Sigmoid colon (tissue), 6 donors: ENCODE measurements at regions not wholly inside any gene's neighbourhood (a gene's known extent, or its start where the extent isn't known, plus 50 kb on each side); places are given as distances from the start of the nearest gene placed in this dataset.

ENCODE experiments used
- DNase-seq: peaks from one replicate; pipeline ENCODE4 v3.0.0-alpha.2; 2019
- H3K27ac ChIP-seq, 4 donors: fragments of 200-600 bp; sonication (generic); one replicate each; pipeline ENCODE4 v1.5.1; 2016 to 2019; ENCODE audit warnings: mild to moderate bottlenecking in 1 of 4
- H3K27me3 ChIP-seq, 3 donors: fragments of 200-600 bp; sonication (generic); one replicate each; pipeline ENCODE4 v1.5.1; 2019; ENCODE audit warnings: mild to moderate bottlenecking in 1 of 3
- H3K36me3 ChIP-seq, 4 donors: fragments of 200-600 bp; sonication (generic); one replicate each; pipeline ENCODE4 v1.5.1; 2016 to 2019
- H3K4me1 ChIP-seq, 4 donors: fragments of 200-600 bp; sonication (generic); one replicate each; pipeline ENCODE4 v1.5.1; 2017 to 2019
- H3K4me3 ChIP-seq, 4 donors: fragments of 200-600 bp; sonication (generic); one replicate each; pipeline ENCODE4 v1.5.1; 2017 to 2019; ENCODE audit warnings: mild to moderate bottlenecking in 2 of 4, moderate library complexity in 1 of 4
- H3K9me3 ChIP-seq, 4 donors: fragments of 200-600 bp in 3 of 4; sonication (generic) in 3 of 4; one replicate each; pipeline versions ENCODE4 v1.5.1 to v1.6.1; 2013 to 2019
- EP300 ChIP-seq, 4 donors: sonication (generic); formaldehyde crosslinking; IDR thresholded peaks; one replicate each; pipeline ENCODE4 v1.6.1; 2017; ENCODE audit warnings: antibody characterized with exemption in 4 of 4
- POLR2A ChIP-seq, 2 donors: fragments of 450-650 bp; IDR thresholded peaks; one replicate each; pipeline ENCODE4 v1.6.1; 2016; ENCODE audit warnings: antibody characterized with exemption in 2 of 2, mild to moderate bottlenecking in 2 of 2, moderate library complexity in 2 of 2
- POLR2AphosphoS5 ChIP-seq, 4 donors: sonication (generic); formaldehyde crosslinking; IDR thresholded peaks; one replicate each; pipeline ENCODE4 v1.6.1; 2017; ENCODE audit warnings: antibody characterized with exemption in 4 of 4
- WGBS, 2 donors: extraction: QIAGEN DNeasy Blood & Tissue Kit; methylation state at CpG; one replicate each; pipeline ENCODE4 v1.1.7; 2013; 5-methylcytosine and 5-hydroxymethylcytosine counted together
- intact Hi-C: fragments of 100-400 bp; cut with DNase I; formaldehyde crosslinking; loops from one replicate; pipeline ENCODE4 v1.15.1; 2023
- TF ChIP-seq, protein P1 (sequence below), 4 experiments: fragments of 450-650 bp in 3 of 4; fragments of 200-600 bp in 1 of 4; IDR thresholded peaks; one replicate each; pipeline ENCODE4 v1.5.1; 2016 to 2019; ENCODE audit warnings: antibody characterized with exemption in 4 of 4, mild to moderate bottlenecking in 3 of 4, moderate library complexity in 2 of 4
- donor health status: healthy with polysubstance abuse.
- donor health status: healthy.

DNA sequence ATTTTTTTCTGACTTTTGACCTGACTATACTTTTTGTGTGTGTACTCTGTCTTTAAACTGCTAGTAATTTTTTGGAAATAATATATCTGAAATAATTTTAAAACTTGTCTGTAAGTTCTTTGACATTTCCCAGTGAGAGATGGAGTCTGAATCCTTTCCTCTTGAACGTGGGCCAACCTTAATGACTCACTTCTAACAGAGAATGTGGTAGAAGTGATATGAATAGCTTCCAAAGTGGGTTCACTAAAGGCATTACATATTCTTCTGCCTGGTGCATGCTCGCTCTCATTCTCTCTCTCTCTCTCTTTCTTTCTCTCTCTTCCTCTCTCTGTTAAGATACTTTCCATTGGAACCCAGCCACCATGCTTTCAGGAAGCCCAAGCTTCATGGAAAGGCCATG, 108.7 kb upstream of the FERMT1 start:
- H3K9me3 ChIP-seq = no peaks in the 10 kb centered on the region
- H3K27me3 ChIP-seq = no peaks in the 10 kb centered on the region
- no peaks in the 10 kb centered on the region for H3K36me3 ChIP-seq
- H3K27ac ChIP-seq = no peak overlapping the region
- H3K4me1 ChIP-seq = no peaks in the 10 kb centered on the region
- TF ChIP-seq POLR2AphosphoS5 (IDR thresholded peaks at IDR 0.05) = no peak
- TF ChIP-seq, protein P1, sequence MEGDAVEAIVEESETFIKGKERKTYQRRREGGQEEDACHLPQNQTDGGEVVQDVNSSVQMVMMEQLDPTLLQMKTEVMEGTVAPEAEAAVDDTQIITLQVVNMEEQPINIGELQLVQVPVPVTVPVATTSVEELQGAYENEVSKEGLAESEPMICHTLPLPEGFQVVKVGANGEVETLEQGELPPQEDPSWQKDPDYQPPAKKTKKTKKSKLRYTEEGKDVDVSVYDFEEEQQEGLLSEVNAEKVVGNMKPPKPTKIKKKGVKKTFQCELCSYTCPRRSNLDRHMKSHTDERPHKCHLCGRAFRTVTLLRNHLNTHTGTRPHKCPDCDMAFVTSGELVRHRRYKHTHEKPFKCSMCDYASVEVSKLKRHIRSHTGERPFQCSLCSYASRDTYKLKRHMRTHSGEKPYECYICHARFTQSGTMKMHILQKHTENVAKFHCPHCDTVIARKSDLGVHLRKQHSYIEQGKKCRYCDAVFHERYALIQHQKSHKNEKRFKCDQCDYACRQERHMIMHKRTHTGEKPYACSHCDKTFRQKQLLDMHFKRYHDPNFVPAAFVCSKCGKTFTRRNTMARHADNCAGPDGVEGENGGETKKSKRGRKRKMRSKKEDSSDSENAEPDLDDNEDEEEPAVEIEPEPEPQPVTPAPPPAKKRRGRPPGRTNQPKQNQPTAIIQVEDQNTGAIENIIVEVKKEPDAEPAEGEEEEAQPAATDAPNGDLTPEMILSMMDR (IDR thresholded peaks at IDR 0.05) = no peak
- no peak for TF ChIP-seq POLR2A (IDR thresholded peaks at IDR 0.05)
- TF ChIP-seq EP300 (IDR thresholded peaks at IDR 0.05) = no peak
- no peak for DNase-seq
- WGBS, 2 donors = 40 to 44% methylated on average over 2 of the region's 2 CpGs
- intact Hi-C loops = no loop called here
- H3K4me3 ChIP-seq = no peak overlapping the region

DNA sequence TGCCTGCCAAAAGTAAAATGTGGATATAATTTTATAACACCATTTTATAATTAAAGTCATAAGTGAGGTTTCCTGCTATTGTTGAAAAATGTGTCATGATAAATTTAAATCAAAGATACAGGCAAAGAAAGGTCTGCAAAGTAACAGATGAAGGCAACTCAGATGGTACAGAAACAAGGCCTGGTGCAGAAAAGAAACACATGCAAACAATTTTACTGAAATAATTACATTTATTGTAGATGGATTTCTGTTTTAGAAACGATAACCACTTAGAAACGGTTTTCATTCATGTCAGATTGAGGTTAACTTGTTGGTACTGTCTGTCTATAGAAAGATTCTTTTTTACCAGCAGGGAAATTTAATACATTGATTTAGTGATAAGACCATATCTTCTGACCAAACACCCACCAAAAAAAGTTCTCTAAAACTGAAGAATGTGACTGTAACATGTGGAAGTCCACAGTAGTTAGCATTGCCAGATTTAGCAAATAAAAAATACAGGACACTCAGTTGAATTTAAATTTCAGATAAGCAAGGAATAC, 105.5 kb upstream of the FERMT1 start:
- DNase-seq = no peak
- WGBS, 2 donors = 74 to 77% methylated on average over 2 of the region's 2 CpGs
- H3K27me3 ChIP-seq = no peaks in the 10 kb centered on the region
- H3K4me1 ChIP-seq = no peaks in the 10 kb centered on the region
- no peak overlapping the region for H3K4me3 ChIP-seq
- intact Hi-C loops = no loop called here
- H3K36me3 ChIP-seq = no peaks in the 10 kb centered on the region
- no peaks in the 10 kb centered on the region for H3K9me3 ChIP-seq
- TF ChIP-seq POLR2AphosphoS5 (IDR thresholded peaks at IDR 0.05) = no peak
- no peak for TF ChIP-seq EP300 (IDR thresholded peaks at IDR 0.05)
- TF ChIP-seq POLR2A (IDR thresholded peaks at IDR 0.05) = no peak
- TF ChIP-seq, protein P1 (IDR thresholded peaks at IDR 0.05) = no peak
- no peak overlapping the region for H3K27ac ChIP-seq

DNA sequence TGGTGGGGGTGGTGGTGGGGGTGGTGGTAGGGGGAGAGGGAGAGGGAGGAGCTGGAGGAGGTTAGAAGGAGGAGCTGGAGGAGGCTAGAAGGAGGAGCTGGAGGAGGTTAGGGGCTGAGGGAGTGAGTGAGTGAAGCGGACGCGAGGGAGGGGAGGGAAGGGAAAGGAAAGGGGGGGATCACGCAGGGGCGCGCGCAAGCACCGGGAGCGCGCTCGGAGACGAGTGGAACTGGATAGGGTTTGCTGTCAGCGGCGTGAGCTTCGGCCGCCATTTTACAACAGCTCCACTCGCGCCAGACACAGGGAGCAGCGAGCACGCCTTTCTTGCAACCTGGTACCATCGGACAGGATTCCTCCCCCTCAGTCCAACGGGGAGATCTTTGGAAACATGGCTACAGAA, 90.5 kb upstream of the FERMT1 start:
- no peaks in the 10 kb centered on the region for H3K36me3 ChIP-seq
- intact Hi-C loops = no loop called here
- WGBS, 2 donors = 96 to 97% methylated on average over 22 of the region's 22 CpGs
- peaks cover 0 to 2% (median 0%) of the 10 kb centered on the region in 4 donors for H3K9me3 ChIP-seq
- TF ChIP-seq, protein P1 (IDR thresholded peaks at IDR 0.05) = no peak
- TF ChIP-seq EP300 (IDR thresholded peaks at IDR 0.05) (no peak), POLR2A (IDR thresholded peaks at IDR 0.05) (no peak), POLR2AphosphoS5 (IDR thresholded peaks at IDR 0.05) (no peak)
- no peak overlapping the region for H3K27ac ChIP-seq
- DNase-seq = no peak
- H3K4me1 ChIP-seq = no peaks in the 10 kb centered on the region
- no peaks in the 10 kb centered on the region for H3K27me3 ChIP-seq
- H3K4me3 ChIP-seq = no peak overlapping the region

DNA sequence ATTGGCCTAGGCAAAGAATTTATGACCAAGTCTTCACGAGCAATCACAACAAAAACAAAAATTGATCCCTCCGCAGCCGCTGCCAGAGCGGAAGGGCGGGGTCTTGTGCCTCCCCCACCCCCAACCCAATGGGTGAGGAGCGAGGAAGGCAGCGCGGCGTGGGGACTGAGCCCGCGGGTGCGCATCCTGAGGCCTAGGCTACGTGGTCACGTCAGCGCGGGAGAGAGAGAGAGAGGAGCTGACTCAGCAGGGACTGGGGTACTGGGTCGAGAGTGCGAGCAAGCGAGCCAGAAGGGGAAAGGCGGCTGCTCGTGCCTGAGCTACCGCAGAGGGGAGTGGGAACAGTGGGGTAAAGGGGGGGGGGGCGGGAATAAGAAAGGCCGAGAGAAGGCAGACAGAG, 90.1 kb upstream of the FERMT1 start:
- Histone ChIP-seq H3K36me3 (no peaks in the 10 kb centered on the region), H3K9me3 (peaks cover 0 to 2% (median 0%) of the 10 kb centered on the region in 4 donors), H3K4me1 (no peaks in the 10 kb centered on the region), H3K27ac (no peak overlapping the region), H3K27me3 (no peaks in the 10 kb centered on the region), H3K4me3 (no peak overlapping the region)
- no peak for DNase-seq
- 94% methylated on average over 23 of the region's 24 CpGs for WGBS, 2 donors
- intact Hi-C loops = no loop called here
- TF ChIP-seq POLR2AphosphoS5 (IDR thresholded peaks at IDR 0.05) (no peak), POLR2A (IDR thresholded peaks at IDR 0.05) (no peak), EP300 (IDR thresholded peaks at IDR 0.05) (no peak)
- TF ChIP-seq, protein P1 (IDR thresholded peaks at IDR 0.05) = no peak

DNA sequence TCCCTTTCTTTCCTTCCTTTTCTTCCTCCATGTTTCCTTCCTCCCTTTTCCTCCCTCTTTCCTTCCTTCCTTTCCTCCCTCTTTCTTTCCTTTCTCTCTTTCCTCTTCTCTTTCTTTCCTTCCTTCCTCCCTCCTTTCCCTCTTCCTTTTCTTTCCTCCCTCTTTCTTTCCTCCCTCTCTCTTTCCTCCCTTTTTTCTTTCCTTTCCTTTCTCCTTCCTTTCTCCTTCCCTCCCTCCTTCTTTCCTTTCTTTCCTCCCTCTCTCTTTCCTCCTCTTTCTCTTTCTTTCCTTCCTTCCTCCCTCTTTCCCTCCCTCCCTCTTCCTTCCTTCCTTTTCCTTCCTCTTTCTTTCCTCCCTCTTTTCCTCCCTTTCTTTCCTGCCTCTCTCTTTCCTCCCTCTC, 86.3 kb upstream of the FERMT1 start:
- TF ChIP-seq, protein P1 (IDR thresholded peaks at IDR 0.05) = no peak
- no peak for TF ChIP-seq POLR2AphosphoS5 (IDR thresholded peaks at IDR 0.05)
- TF ChIP-seq POLR2A (IDR thresholded peaks at IDR 0.05) = no peak
- DNase-seq = no peak
- no peak overlapping the region for H3K27ac ChIP-seq
- no peaks in the 10 kb centered on the region for H3K27me3 ChIP-seq
- H3K4me3 ChIP-seq = no peak overlapping the region
- peaks cover 0 to 2% (median 0%) of the 10 kb centered on the region in 4 donors for H3K9me3 ChIP-seq
- no peaks in the 10 kb centered on the region for H3K36me3 ChIP-seq
- no peaks in the 10 kb centered on the region for H3K4me1 ChIP-seq
- intact Hi-C loops = no loop called here
